Colonic mucosa (tissue), 4 donors: ENCODE measurements at regions not wholly inside any gene's neighbourhood (a gene's known extent, or its start where the extent isn't known, plus 50 kb on each side); places are given as distances from the start of the nearest gene placed in this dataset.

ENCODE experiments used
- DNase-seq: peaks from one replicate; pipeline ENCODE4 v3.0.0-alpha.2; 2020
- H3K27ac ChIP-seq: fragments of 200-600 bp; one replicate; pipeline ENCODE4 v1.8.0; 2021
- H3K27me3 ChIP-seq: fragments of 200-600 bp; one replicate; pipeline ENCODE4 v1.8.0; 2021
- H3K36me3 ChIP-seq: fragments of 200-600 bp; one replicate; pipeline ENCODE4 v1.8.0; 2021
- H3K4me1 ChIP-seq: fragments of 200-600 bp; one replicate; pipeline ENCODE4 v1.8.0; 2021; ENCODE audit warnings: mild to moderate bottlenecking
- H3K4me3 ChIP-seq: fragments of 200-600 bp; one replicate; pipeline ENCODE4 v1.8.0; 2021
- H3K9ac ChIP-seq, 2 donors: one replicate each; pipeline ENCODE4 v1.7.0; 2013; ENCODE audit warnings: control low read depth in 2 of 2, low read depth in 2 of 2, low read length in 2 of 2
- H3K9me3 ChIP-seq: fragments of 200-600 bp; one replicate; pipeline ENCODE4 v1.8.0; 2021
- intact Hi-C: fragments of 100-400 bp; cut with DNase I; formaldehyde crosslinking; loops from one replicate; pipeline ENCODE4 v1.14.1; 2022
- TF ChIP-seq, protein P1 (sequence below): fragments of 200-600 bp; IDR thresholded peaks from one replicate; pipeline ENCODE4 v1.8.0; 2022; ENCODE audit warnings: antibody characterized with exemption, mild to moderate bottlenecking
- donor health status: healthy.
- donor health status: DM: no; HTN: no; CAD: no.
- donor health status: DM: no; HTN: no; CAD: no.

DNA sequence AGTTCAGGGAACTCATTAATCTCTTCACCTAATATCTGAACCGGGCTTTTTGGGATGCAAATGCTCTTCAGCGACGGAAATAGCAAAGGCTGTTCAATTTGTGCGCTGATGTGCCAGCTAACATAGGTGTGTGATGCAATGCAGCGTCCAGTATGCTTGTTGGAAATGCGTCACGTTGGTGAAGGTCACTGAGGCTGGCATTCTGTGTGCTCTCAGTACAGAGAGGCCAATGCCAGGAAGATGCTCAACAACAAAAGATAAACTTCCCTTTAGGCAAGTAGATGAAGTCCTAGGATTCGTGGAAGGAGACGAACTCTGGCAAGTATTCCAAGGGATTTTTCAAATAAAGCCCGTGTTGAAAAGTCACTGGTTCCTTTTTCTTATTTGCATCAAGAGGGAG, 649.5 kb upstream of the MKI67 start:
- H3K36me3 ChIP-seq = no peaks in the 10 kb centered on the region
- intact Hi-C loops = no loop called here
- H3K4me3 ChIP-seq = no peak overlapping the region
- no peak overlapping the region for H3K9ac ChIP-seq
- H3K27ac ChIP-seq = no peak overlapping the region
- TF ChIP-seq, protein P1, sequence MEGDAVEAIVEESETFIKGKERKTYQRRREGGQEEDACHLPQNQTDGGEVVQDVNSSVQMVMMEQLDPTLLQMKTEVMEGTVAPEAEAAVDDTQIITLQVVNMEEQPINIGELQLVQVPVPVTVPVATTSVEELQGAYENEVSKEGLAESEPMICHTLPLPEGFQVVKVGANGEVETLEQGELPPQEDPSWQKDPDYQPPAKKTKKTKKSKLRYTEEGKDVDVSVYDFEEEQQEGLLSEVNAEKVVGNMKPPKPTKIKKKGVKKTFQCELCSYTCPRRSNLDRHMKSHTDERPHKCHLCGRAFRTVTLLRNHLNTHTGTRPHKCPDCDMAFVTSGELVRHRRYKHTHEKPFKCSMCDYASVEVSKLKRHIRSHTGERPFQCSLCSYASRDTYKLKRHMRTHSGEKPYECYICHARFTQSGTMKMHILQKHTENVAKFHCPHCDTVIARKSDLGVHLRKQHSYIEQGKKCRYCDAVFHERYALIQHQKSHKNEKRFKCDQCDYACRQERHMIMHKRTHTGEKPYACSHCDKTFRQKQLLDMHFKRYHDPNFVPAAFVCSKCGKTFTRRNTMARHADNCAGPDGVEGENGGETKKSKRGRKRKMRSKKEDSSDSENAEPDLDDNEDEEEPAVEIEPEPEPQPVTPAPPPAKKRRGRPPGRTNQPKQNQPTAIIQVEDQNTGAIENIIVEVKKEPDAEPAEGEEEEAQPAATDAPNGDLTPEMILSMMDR = no peak
- no peaks in the 10 kb centered on the region for H3K4me1 ChIP-seq
- no peaks in the 10 kb centered on the region for H3K9me3 ChIP-seq
- no peak for DNase-seq
- no peaks in the 10 kb centered on the region for H3K27me3 ChIP-seq

DNA sequence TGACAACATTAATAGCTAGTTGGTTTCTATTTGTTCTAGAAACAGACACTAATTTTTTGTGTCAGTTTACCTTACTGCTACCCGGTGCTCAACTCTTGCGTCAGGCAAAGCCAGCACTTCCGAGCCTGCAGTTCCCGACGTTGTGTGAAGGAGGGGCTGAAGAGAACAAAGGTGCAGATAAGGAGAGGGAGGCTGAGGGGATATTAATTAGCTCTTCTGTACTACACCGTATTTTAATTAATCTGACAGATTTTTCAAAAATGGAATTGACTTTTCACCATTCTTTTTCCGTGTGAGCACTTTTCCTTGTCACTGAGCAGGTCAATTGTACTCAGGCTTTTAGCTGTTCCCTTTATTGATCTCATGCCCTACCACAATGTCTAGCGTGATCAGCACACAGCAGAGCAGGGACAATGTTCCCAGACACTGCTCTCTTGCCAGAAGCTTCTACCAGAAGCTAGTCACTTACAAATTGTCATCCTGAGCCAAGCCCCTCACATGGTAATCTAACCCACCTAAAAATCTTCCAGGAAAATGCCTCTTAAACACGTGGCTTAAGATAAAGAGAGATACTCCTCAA, 650.5 kb upstream of the MKI67 start:
- Histone ChIP-seq H3K4me3 (no peak overlapping the region), H3K9ac (no peak overlapping the region), H3K27ac (no peak overlapping the region), H3K36me3 (no peaks in the 10 kb centered on the region), H3K4me1 (no peaks in the 10 kb centered on the region), H3K27me3 (no peaks in the 10 kb centered on the region), H3K9me3 (no peaks in the 10 kb centered on the region)
- intact Hi-C loops = no loop called here
- DNase-seq = no peak
- TF ChIP-seq, protein P1 = no peak

DNA sequence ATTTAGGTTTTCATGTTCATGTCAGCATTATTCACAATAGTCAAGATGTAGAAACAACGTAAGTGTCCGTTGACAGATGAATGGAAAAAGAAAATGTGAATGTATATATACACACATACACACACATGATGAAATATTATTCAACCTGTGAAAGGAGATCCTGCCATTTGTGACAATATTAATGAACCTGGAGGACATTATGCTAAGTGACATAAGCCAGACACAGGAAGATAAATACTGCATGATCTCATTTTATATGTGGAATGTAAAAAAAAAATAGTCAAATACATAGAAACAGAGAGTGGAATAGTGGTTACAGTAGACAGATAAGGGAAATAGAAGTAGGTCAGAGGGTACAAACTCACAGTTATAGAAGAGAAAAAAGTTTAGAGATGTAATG, 651.1 kb upstream of the MKI67 start:
- Histone ChIP-seq H3K9ac (no peak overlapping the region), H3K9me3 (no peaks in the 10 kb centered on the region), H3K36me3 (no peaks in the 10 kb centered on the region), H3K4me3 (no peak overlapping the region), H3K27me3 (no peaks in the 10 kb centered on the region), H3K27ac (no peak overlapping the region), H3K4me1 (no peaks in the 10 kb centered on the region)
- TF ChIP-seq, protein P1 = no peak
- DNase-seq = no peak
- intact Hi-C loops = no loop called here

DNA sequence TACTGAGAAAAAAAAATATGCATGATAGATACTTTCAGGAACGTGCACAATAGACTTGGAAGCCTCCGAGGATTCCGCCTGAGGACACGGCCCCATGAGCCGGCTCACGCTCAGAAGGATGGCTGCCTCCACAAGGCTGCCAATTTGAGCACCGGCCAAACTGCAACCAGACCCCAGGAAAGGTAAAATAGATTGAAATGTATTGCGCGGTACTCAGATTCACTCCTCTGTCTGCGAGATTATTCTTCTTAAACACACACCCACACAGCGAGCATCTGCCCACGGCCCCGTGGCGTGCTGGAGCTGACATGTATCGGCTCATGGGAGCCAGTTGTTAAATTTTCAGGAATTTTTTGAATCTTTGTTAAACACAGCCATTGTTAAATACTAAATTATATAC, 653.2 kb upstream of the MKI67 start:
- intact Hi-C loops = no loop called here
- TF ChIP-seq, protein P1 = no peak
- Histone ChIP-seq H3K27me3 (no peaks in the 10 kb centered on the region), H3K4me1 (no peaks in the 10 kb centered on the region), H3K9me3 (no peaks in the 10 kb centered on the region), H3K36me3 (no peaks in the 10 kb centered on the region), H3K4me3 (no peak overlapping the region), H3K27ac (no peak overlapping the region), H3K9ac (no peak overlapping the region)
- DNase-seq = no peak

DNA sequence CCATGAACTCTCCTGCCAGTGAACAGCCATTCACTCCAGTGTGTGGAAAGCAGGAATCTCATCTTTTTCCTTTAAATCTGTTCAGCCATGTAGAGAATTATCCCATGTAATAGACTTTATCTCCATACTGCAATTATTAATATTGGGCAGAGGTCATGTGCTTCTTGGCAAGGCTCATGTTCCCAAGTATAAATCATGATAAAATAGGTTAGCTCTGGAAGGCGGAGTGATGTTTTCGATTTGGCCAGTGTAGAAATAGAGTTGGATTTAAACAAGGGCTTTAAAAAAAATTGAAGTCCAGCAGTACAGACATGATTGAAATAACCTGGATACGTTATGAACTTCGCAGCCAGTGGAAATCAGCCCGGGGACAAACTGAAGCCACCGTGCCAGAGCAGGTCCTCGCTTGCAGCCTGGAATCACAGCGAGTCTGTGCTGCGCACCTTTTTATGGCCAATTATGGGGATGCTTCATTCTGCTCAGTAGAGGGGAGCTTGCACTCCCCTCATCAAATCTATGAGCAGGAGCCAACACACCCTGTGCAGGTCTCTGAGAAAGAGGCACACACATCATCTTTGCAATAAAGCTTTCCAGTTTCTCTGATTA, 654.0 kb upstream of the MKI67 start:
- TF ChIP-seq, protein P1 = no peak
- intact Hi-C loops = no loop called here
- H3K27ac ChIP-seq = no peak overlapping the region

More for the DNA sequence above, 654.0 kb upstream of the MKI67 start:
- Histone ChIP-seq H3K9me3 (no peaks in the 10 kb centered on the region), H3K4me3 (no peak overlapping the region), H3K4me1 (no peaks in the 10 kb centered on the region), H3K36me3 (no peaks in the 10 kb centered on the region), H3K27me3 (no peaks in the 10 kb centered on the region), H3K9ac (no peak overlapping the region)
- DNase-seq = no peak
